ENCODE measurements at regions not wholly inside any gene's neighbourhood (a gene's known extent, or its start where the extent isn't known, plus 50 kb on each side); places are given as distances from the start of the nearest gene placed in this dataset.
A peak's percentile ranks its signal among the peaks of the same experiment; 100 is the strongest.

GRCh38 chr5:18761801-18762200 is 1127.5 kb downstream of the TAF11L14 start:
- Histone ChIP-seq H3K79me2 (ENCODE audit: control insufficient read depth, insufficient read depth, low read length) (no peaks in the 10 kb centered on the region), H3K9ac (ENCODE audit: control insufficient read depth, extremely low read depth, insufficient read depth, low read length) (no peak overlapping the region), H3K36me3 (ENCODE audit: control insufficient read depth in 2 of 2, extremely low read depth in 1 of 2, insufficient read depth in 2 of 2, low read length in 2 of 2) (no peaks in the 10 kb centered on the region), H3K27me3 (ENCODE audit: control insufficient read depth, extremely low read depth, insufficient read depth, low read length) (no peaks in the 10 kb centered on the region), H3K27ac (ENCODE audit: control insufficient read depth, insufficient read depth, low read length) (no peak overlapping the region), H3K9me3 (ENCODE audit: control insufficient read depth, low read depth, low read length) (no peaks in the 10 kb centered on the region), H3K4me2 (ENCODE audit: control insufficient read depth, extremely low read depth, insufficient read depth, low read depth, low read length) (no peak overlapping the region), H3K4me3 (ENCODE audit: control insufficient read depth in 2 of 3, extremely low read depth in 1 of 3, insufficient read depth in 2 of 3, low read depth in 1 of 3, low read length in 3 of 3) (no peak overlapping the region), H2AFZ (ENCODE audit: control insufficient read depth, low read length) (peak overlapping the region; percentile 26), H3K4me1 (ENCODE audit: control insufficient read depth, extremely low read depth, insufficient read depth, low read length) (peaks cover 3% of the 10 kb centered on the region), H3K9me1 (ENCODE audit: control insufficient read depth, extremely low read depth, insufficient read depth, low read length) (no peaks in the 10 kb centered on the region), H4K20me1 (ENCODE audit: control insufficient read depth, extremely low read depth, insufficient read depth, low read length) (no peaks in the 10 kb centered on the region)
- dilution Hi-C loops (cut with MboI; ENCODE audit: extremely low pct_ligation_motif_present, low sequenced_read_pairs): no loop called here
- DNase-seq (ENCODE audit: low read depth, low spot score) (no peak), FAIRE-seq (no peak)
- no peak for TF ChIP-seq CTCF (optimal IDR thresholded peaks at IDR 0.05 in 1 of 3, IDR thresholded peaks at IDR 0.05 in 1 of 3, conservative IDR thresholded peaks at IDR 0.05 in 1 of 3; ENCODE audit: extremely low read depth in 1 of 3, insufficient read depth in 2 of 3, low read length in 3 of 3)
- TF ChIP-seq EZH2 (IDR thresholded peaks at IDR 0.05; ENCODE audit: low read length): no peak

GRCh38 chr5:18764161-18764560 is 1129.9 kb downstream of the TAF11L14 start:
- no peaks in the 10 kb centered on the region for H3K9me3 ChIP-seq (ENCODE audit: control insufficient read depth, low read depth, low read length)
- no peaks in the 10 kb centered on the region for H3K9me1 ChIP-seq (ENCODE audit: control insufficient read depth, extremely low read depth, insufficient read depth, low read length)
- H3K27ac ChIP-seq (ENCODE audit: control insufficient read depth, insufficient read depth, low read length): no peak overlapping the region
- no peaks in the 10 kb centered on the region for H3K27me3 ChIP-seq (ENCODE audit: control insufficient read depth, extremely low read depth, insufficient read depth, low read length)
- no peak overlapping the region for H3K4me3 ChIP-seq (ENCODE audit: control insufficient read depth in 2 of 3, extremely low read depth in 1 of 3, insufficient read depth in 2 of 3, low read depth in 1 of 3, low read length in 3 of 3)
- no peaks in the 10 kb centered on the region for H4K20me1 ChIP-seq (ENCODE audit: control insufficient read depth, extremely low read depth, insufficient read depth, low read length)
- H3K4me2 ChIP-seq (ENCODE audit: control insufficient read depth, extremely low read depth, insufficient read depth, low read depth, low read length): no peak overlapping the region
- TF ChIP-seq CTCF (optimal IDR thresholded peaks at IDR 0.05 in 1 of 3, IDR thresholded peaks at IDR 0.05 in 1 of 3, conservative IDR thresholded peaks at IDR 0.05 in 1 of 3; ENCODE audit: extremely low read depth in 1 of 3, insufficient read depth in 2 of 3, low read length in 3 of 3): no peak
- TF ChIP-seq EZH2 (IDR thresholded peaks at IDR 0.05; ENCODE audit: low read length): no peak
- DNase-seq (ENCODE audit: low read depth, low spot score) (no peak), FAIRE-seq (no peak)
- H3K36me3 ChIP-seq (ENCODE audit: control insufficient read depth in 2 of 2, extremely low read depth in 1 of 2, insufficient read depth in 2 of 2, low read length in 2 of 2): no peaks in the 10 kb centered on the region
- no peak overlapping the region for H3K9ac ChIP-seq (ENCODE audit: control insufficient read depth, extremely low read depth, insufficient read depth, low read length)
- dilution Hi-C loops (cut with MboI; ENCODE audit: extremely low pct_ligation_motif_present, low sequenced_read_pairs): no loop called here
- peaks cover 3% of the 10 kb centered on the region for H3K4me1 ChIP-seq (ENCODE audit: control insufficient read depth, extremely low read depth, insufficient read depth, low read length)
- H3K79me2 ChIP-seq (ENCODE audit: control insufficient read depth, insufficient read depth, low read length): no peaks in the 10 kb centered on the region
- no peak overlapping the region for H2AFZ ChIP-seq (ENCODE audit: control insufficient read depth, low read length)
